GM21515 (cell line): ENCODE measurements at regions not wholly inside any gene's neighbourhood (a gene's known extent, or its start where the extent isn't known, plus 50 kb on each side); places are given as distances from the start of the nearest gene placed in this dataset.

Experiments used
- ATAC-seq: cut with Tn5 transposase; IDR thresholded peaks from one replicate; pipeline ENCODE4 v1.9.1; 2021; ENCODE audit not compliant: unreplicated experiment

DNA sequence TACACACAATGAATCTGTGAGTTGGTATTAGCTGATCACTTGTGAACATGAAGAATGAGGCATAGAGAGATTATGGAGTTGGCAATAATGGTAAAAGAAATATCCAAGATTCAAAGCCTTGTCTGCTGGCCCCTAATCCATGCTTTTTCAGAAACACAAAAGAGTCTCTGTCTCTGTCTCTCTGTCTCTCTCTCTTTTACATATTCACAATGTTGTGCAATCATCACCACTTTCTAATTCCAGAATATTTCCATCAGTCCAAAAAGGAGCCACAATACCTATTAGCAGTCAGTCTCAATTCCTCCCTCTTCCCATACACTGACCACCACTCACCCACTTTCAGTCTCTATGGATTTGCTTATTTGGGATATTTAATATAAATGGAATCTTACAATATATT is 370.1 kb upstream of the CDH8 start:
- no peak for ATAC-seq

GRCh38 chr16:62404842-62405611 is 368.8 kb upstream of the CDH8 start:
- no peak for ATAC-seq

DNA sequence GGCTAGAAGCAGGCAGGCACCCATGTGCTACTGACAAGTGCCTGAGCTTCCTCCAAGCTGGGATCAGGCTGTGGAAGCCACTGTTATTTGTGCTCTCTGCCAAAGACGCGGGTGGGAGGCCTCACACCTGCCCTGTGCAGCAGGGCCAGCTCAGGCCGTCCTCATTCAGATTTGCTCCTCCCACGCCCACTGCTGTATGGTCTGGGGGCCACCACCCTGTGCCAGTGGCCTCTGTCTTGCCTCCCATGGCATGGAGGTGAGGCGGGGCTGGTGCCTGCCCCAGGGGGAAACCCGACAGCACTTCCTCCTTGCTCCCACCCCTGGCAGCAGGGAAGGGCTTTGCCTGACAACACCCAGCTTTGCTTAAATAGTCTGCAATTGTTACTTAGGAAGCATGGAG is 356.5 kb upstream of the CDH8 start:
- ATAC-seq = no peak

GRCh38 chr16:62391940-62392339 is 355.7 kb upstream of the CDH8 start:
- ATAC-seq = no peak

- no peak for ATAC-seq
Measured at GRCh38 chr16:62391134-62391533, 354.9 kb upstream of the CDH8 start.

- ATAC-seq = no peak
Measured at GRCh38 chr16:62390214-62390613, 354.0 kb upstream of the CDH8 start.

GRCh38 chr16:62386411-62386810 is 350.2 kb upstream of the CDH8 start:
- ATAC-seq = no peak

DNA sequence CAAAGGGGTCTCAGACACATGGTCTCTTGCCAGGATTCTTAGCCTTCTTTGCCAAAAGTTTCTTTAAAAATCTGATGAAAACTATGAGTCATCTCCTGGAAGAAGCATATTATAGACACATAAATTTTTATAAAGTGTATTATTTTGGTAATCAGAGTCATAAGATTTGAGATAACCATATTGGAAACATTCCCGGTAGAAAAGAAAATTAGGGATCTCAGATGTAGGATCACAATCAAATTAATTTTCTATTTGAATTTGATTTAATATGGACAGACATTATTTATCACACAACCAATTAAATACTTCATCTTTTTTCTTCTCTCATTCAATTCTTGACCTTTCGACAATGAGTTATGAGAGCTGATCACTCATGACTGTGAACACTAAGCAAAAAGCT is 347.7 kb upstream of the CDH8 start:
- ATAC-seq = no peak

- no peak for ATAC-seq
Measured at GRCh38 chr16:62370445-62370844, 334.2 kb upstream of the CDH8 start.

GRCh38 chr16:62363501-62363900 is 327.3 kb upstream of the CDH8 start:
- ATAC-seq = no peak

DNA sequence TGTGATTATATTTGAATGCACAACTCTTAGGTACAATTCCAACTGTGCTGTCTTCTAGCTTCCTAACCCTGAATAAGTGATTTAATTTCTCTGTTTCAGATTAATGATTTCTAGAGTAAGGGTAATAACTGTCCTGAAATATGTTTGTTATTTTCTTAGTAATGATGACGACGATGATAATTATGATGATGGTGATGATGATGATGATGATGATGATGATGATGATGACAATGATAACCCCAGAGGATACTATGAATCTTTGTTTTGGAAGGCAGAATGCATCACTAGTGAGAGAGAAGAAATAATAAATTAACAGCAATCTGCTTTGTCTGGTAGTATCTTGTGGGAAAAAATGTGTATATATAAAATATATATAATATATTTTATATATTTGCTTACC is 317.1 kb upstream of the CDH8 start:
- no peak for ATAC-seq

GRCh38 chr16:62342216-62342615 is 306.0 kb upstream of the CDH8 start:
- no peak for ATAC-seq

DNA sequence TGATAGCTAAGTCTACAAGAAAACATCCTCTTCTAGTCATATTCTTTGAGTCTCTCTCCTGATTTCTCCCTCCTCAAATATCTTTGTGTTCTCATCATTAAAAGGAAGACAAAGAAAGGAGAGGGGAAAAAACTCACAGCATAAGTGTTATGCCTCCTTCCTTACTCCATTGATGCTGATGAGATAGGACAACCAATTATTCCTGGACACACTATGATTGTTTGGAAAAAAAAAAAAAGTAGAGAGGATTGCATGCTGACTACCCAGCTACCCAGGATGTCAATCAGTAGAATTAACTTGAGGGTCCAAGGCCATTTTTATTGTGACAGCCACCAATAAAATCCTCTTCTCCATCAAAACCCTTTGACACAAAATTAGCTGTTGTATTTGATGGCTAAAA is 299.1 kb upstream of the CDH8 start:
- no peak for ATAC-seq

DNA sequence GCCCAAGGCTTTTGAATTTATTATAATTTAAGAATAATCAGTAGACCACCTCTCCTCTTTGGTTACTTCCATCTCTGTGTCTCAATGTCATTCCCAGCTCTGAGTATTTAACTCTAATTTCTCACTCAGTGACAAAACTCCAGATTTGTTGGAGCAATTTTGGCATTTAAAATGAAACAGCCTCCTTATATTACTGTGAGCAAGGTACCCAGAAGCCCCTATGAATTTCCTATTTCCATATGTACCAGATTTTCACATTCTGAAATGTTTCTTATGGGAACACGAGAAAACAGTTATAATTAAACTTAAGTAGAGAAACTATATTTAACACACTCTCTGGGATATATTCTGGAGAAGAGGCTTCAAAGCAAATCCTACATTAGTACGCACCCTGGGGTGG is 285.4 kb upstream of the CDH8 start:
- no peak for ATAC-seq

GRCh38 chr16:62298600-62298999 is 262.4 kb upstream of the CDH8 start:
- no peak for ATAC-seq

DNA sequence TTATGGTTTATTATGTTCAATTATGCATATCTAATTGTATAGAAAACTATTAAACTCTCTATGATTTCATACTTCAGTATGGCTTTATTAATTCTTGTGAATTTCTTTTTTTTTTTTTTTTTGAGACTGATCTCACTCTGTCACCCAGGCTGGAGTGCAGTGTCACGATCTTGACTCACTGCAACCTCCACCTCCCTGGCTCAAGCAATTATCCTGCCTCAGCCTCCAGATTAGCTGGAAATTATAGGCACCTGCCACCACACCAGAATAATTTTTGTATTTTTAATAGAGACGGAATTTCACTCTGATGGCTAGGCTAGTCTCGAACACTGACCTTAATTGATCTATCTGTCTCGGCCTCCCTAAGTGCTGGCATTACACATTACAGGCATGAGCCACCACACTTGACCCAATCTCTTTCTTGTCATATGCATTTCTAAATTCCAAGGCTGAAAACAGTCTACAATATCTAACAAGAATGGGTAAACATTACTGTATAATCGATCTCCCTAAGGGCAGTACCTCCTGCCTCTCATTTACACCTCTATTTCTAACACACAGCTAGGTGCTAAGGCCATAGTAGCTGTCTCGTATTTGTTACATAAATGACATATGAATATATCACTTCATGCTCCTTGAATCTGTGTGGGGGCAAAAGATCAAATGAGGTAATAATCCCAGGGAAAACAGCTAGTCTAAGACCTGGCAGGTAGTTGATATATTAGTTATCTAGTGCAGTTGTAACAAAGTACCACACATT is 258.2 kb upstream of the CDH8 start:
- ATAC-seq = no peak

DNA sequence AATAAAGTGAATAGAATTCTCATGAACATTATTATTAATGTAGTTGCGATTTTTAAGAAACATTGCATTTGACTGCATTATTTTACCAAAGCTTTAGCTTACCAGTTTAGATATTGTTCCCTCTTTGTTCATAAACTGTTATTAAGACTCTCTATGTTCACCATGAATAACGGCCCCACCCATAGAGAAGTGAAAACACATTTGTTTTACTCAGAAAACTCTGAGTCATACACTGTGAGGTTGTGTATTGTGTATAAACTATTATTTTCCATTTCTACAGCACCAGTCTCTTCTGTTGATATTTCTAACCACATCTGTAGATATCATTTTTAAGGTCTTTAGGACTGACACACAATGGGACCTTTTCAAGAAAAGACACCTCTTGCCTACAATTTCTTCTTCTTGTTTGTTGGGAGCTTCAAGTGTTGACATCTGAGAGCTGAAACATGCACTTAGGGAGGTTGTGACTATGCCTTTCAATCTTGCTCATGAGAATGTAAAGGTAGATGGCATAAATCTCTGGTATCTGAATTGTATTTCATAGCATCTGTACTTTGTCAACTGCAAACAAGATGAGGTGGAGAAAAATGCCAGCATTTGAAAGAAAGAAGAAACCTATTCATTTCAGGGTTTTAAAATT is 252.9 kb upstream of the CDH8 start:
- no peak for ATAC-seq

GRCh38 chr16:62280506-62280905 is 244.3 kb upstream of the CDH8 start:
- ATAC-seq = no peak

GRCh38 chr16:62277942-62278341 is 241.7 kb upstream of the CDH8 start:
- ATAC-seq = no peak

DNA sequence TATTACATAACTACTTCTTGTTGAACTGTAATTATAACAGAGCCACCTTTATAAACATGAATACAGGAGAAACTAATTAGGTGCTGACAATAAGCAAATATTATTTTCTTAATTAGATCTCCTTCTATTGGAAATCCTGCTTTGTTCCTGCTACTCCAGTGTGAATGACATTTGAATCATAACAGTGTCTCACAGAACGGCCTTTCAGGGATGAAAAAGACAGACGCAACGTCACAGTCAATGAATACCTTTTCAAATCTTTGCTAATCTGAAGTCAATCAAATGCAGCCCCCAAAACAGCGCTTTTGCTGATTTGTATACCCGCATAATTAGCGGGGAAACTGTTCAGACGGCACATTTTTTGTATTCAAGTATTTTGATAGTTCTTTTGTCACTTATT is 240.4 kb upstream of the CDH8 start:
- ATAC-seq = no peak

DNA sequence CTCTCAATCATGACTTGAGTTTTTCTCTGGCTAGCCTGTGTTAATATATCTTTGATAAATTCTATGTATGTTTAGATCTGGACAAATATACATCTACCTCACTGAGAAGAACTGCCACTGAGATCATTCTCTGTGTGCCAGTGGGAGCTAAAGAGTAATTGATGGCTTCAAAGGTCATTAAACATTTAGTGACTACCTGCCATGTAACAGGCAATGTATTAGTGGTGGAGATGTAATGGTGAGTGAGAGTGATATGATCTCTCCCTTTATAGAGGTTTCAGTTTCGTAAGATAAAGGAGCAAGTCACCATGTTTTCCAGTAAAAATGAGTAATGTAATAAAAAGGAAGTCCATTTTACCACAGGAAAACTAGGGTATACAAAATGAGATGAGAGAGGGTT is 235.8 kb upstream of the CDH8 start:
- ATAC-seq = no peak

- no peak for ATAC-seq
Measured at GRCh38 chr16:62261760-62262159, 225.5 kb upstream of the CDH8 start.
